Activated CD8-positive, alpha-beta T cell treated with anti-CD3 and anti-CD28 coated beads, Interleukin-2, amount 10 ng/mL, durations not matched to agents 7 days and 5 days (primary cell): ENCODE measurements at regions not wholly inside any gene's neighbourhood (a gene's known extent, or its start where the extent isn't known, plus 50 kb on each side); places are given as distances from the start of the nearest gene placed in this dataset.
"Not testable (repeated sequence)": the region's sequence is repeated elsewhere in the genome, so short reads cannot be mapped to it uniquely, and the experiment has no call there.

Experiments
- ATAC-seq: fragments of 150-1000 bp; cut with Tn5 transposase; one replicate; pipeline ENCODE4 v1.10.0; 2021; ENCODE audit warnings: moderate library complexity
- CTCF ChIA-PET: fragments of 350-600 bp; sonication (Branson Sonifier 250); formaldehyde crosslinking; loops from one replicate; lab custom pipeline; 2021; ENCODE audit warnings: antibody characterized with exemption; lab: Charles Lee
- POLR2A ChIA-PET: fragments of 350-600 bp; sonication (Branson Sonifier 250); formaldehyde crosslinking; loops from one replicate; lab custom pipeline; 2021; ENCODE audit warnings: antibody characterized with exemption; lab: Charles Lee
- DNase-seq: peaks from one replicate; pipeline ENCODE4 v3.0.0-alpha.2; 2020
- H3K27ac Mint-ChIP-seq: one replicate; pipeline ENCODE4 v1.8.0; 2021; ENCODE audit warnings: mild to moderate bottlenecking, mixed read lengths
- H3K27me3 Mint-ChIP-seq: one replicate; pipeline ENCODE4 v1.8.0; 2021; ENCODE audit warnings: low read depth, mixed read lengths
- H3K36me3 Mint-ChIP-seq: one replicate; pipeline ENCODE4 v1.8.0; 2021; ENCODE audit warnings: low read depth, mixed read lengths
- H3K4me1 Mint-ChIP-seq: one replicate; pipeline ENCODE4 v1.8.0; 2021; ENCODE audit warnings: low read depth, mixed read lengths
- H3K4me3 Mint-ChIP-seq: one replicate; pipeline ENCODE4 v1.8.0; 2021; ENCODE audit warnings: mild to moderate bottlenecking, mixed read lengths
- H3K9me3 Mint-ChIP-seq: one replicate; pipeline ENCODE4 v1.8.0; 2022; ENCODE audit warnings: mixed read lengths; ENCODE audit not compliant: insufficient read depth

GRCh38 chr3:176310641-176311040 lies 886.6 kb downstream of the TBL1XR1 start:
- DNase-seq (no peak), ATAC-seq (no peak)
- Mint-ChIP-seq H3K9me3 (no peaks in the 10 kb centered on the region), H3K4me1 (no peaks in the 10 kb centered on the region), H3K27me3 (no peaks in the 10 kb centered on the region), H3K27ac (no peak overlapping the region), H3K36me3 (no peaks in the 10 kb centered on the region), H3K4me3 (no peak overlapping the region)
- ChIA-PET CTCF (no interaction called here), POLR2A (no interaction called here)

DNA sequence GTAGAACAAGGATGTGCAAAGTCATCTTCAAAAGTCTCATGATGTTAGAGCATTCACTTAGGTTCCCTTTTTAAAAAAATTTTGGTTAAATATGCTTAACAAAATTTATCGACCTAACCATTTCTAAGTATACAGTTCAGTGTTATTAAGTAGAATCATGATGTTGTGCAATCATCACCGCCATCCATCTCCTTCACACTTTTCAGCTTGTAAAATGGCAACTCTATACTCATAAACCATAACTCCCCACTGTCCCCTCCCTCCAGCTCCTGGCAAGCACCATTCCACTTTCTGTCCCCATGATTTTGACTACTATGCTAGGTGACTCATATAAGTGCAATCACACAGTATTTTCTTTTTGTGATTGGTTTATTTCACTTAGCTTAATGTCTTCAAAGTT lies 895.0 kb downstream of the TBL1XR1 start:
- Mint-ChIP-seq H3K4me3 (no peak overlapping the region), H3K36me3 (no peaks in the 10 kb centered on the region), H3K27ac (no peak overlapping the region), H3K4me1 (no peaks in the 10 kb centered on the region), H3K9me3 (no peaks in the 10 kb centered on the region), H3K27me3 (no peaks in the 10 kb centered on the region)
- ATAC-seq: no peak
- POLR2A ChIA-PET: no interaction called here
- DNase-seq: no peak
- CTCF ChIA-PET: no interaction called here

DNA sequence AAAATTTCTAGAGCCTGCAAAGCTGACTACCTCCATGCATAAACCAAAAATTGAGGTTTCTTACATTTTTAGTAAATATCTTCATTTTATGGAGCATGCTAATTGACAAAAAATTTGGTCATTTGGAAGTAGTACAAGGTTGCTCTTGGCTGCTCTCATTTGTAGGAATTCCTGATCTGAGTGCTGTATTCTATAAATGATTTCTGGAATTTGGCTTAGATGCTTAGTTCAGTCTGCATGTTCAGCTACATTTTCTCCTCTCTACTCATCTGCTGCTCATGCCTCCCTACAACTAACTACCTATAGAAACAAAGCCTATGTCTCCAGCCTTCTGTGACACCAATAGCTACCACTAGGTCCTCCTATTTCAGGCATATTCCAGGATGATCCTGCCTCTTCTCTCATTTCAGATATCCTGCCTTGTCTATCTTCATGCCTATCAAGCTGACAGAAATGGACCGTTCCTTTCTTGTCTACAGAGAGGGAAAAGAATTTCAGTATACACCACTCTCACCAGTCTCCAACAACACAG lies 901.1 kb downstream of the TBL1XR1 start:
- Mint-ChIP-seq H3K36me3 (no peaks in the 10 kb centered on the region), H3K27ac (no peak overlapping the region), H3K9me3 (peaks cover 11% of the 10 kb centered on the region), H3K27me3 (no peaks in the 10 kb centered on the region), H3K4me1 (no peaks in the 10 kb centered on the region), H3K4me3 (no peak overlapping the region)
- ATAC-seq: no peak
- CTCF ChIA-PET: no interaction called here
- POLR2A ChIA-PET: no interaction called here
- DNase-seq: no peak

DNA sequence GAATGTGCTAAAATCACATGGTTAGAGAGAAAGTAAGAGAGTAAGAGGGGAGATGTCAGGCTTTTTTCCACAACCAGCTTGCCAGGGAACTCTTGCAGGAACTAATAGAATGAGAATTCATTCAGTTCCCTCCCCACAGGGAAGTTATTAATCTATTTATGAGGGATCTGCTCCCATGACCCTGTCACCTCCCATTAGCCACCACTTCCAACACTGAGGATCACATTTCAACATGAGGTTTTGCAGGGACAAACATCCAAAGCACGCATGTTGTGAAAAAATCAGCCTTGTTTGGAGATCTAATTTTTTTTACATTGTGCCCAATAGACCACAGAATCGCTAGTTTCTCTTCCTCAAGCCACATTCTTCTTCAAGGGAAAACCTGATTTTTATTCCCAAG lies 904.0 kb downstream of the TBL1XR1 start:
- Mint-ChIP-seq H3K9me3 (peaks cover 16% of the 10 kb centered on the region), H3K27ac (no peak overlapping the region), H3K4me3 (no peak overlapping the region), H3K36me3 (no peaks in the 10 kb centered on the region), H3K27me3 (no peaks in the 10 kb centered on the region), H3K4me1 (no peaks in the 10 kb centered on the region)
- POLR2A ChIA-PET: no interaction called here
- CTCF ChIA-PET: no interaction called here
- ATAC-seq: no peak
- DNase-seq: no peak

DNA sequence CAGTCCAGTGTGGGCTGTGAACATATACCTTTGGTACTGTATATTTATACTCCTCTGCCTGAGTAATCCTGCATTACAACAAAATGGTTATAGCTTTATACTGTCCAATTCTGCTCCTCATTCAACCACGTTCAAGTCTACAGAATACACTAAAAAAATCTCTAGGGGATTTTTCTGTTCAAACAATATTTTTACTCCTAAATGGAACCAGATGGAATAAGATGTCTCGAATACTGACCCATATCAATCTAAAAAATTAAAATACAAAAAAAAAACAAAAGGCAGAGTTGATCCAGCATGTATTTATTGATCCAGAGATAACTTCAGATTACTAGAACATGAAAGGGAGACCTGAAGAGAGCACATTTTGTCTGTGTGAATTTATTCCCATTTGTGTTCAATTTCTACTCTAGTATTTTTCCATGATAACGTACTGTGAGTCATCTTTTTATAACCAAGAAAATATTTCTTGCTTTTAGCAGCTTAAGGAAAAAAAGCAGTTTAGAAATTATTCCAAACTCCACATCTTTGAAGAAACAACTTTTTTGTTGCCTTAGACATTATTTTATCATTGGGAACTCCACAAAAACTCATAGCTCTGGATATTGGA lies 910.7 kb downstream of the TBL1XR1 start:
- POLR2A ChIA-PET: no interaction called here

DNA sequence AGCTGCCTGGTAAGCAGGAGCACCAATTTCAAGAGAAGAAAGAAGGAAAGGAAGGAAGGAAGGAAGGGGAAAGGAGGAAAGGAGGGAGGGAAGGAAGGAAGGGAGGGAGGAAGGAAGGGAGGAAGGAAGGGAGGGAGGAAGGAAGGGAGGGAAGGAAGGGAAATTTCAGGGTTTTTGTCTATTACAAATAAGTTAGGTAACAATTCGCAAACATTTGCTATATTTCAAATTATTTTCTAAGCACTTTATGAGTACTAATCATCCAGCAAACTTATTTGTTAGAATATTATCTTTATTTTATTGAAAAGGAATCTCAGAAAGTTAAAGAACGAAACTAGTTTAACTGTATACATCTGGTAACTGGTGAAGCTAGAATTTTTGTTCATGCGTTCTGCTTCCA lies 921.7 kb downstream of the TBL1XR1 start:
- ChIA-PET POLR2A (no interaction called here), CTCF (no interaction called here)
- no peak for ATAC-seq
- Mint-ChIP-seq H3K4me3 (no peak overlapping the region), H3K9me3 (peaks cover 5% of the 10 kb centered on the region), H3K27ac (no peak overlapping the region), H3K4me1 (no peaks in the 10 kb centered on the region), H3K27me3 (no peaks in the 10 kb centered on the region), H3K36me3 (no peaks in the 10 kb centered on the region)
- DNase-seq: no peak

More for the DNA sequence above, 910.7 kb downstream of the TBL1XR1 start:
- Mint-ChIP-seq H3K36me3 (no peaks in the 10 kb centered on the region), H3K4me3 (no peak overlapping the region), H3K9me3 (peaks cover 5% of the 10 kb centered on the region), H3K27ac (no peak overlapping the region), H3K27me3 (no peaks in the 10 kb centered on the region), H3K4me1 (no peaks in the 10 kb centered on the region)
- CTCF ChIA-PET: no interaction called here
- DNase-seq (no peak), ATAC-seq (no peak)

DNA sequence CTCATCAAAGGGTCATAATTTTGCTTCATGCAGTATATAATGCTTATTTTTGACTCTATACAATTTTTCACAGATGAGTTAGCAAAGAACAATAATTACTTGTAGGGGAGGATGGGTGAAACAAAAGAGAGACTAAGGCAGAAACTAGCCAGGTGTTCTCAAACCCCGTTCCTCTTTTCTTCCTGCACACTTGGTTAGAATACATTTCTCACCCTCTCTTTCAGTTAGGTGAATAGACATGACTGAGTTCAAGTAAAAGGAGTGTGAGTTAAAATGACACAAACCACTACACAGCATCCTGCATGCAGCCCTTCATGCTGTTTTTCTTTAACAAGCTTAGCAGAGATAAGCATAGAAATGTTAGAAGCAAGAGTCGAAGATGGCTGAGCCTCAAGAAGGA lies 922.2 kb downstream of the TBL1XR1 start:
- Mint-ChIP-seq H3K27ac (no peak overlapping the region), H3K27me3 (no peaks in the 10 kb centered on the region), H3K36me3 (no peaks in the 10 kb centered on the region), H3K4me3 (no peak overlapping the region), H3K9me3 (peaks cover 5% of the 10 kb centered on the region), H3K4me1 (no peaks in the 10 kb centered on the region)
- no peak for DNase-seq
- ChIA-PET CTCF (no interaction called here), POLR2A (no interaction called here)
- no peak for ATAC-seq

DNA sequence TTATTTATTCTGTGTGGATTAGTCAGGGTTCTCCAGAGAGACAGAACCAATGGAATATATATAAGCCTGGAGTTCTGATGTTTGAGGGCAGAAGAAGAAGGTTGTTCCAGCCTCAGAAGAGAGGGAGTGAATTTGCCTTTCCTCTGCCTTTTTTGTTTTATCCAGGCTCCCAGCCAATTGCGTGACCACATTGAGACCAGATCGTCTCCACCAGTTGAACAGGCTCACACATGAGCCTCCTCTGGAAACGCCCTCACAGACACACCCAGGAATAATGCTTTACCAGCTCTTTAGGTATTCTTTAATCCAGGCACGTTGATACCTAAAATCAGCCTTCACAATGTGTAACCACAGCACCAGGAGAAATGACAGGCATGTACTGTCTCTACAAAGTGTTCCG lies 923.1 kb downstream of the TBL1XR1 start:
- no peaks in the 10 kb centered on the region for H3K27me3 Mint-ChIP-seq
- H3K4me3 Mint-ChIP-seq: no peak overlapping the region
- ChIA-PET POLR2A (no interaction called here), CTCF (no interaction called here)
- no peaks in the 10 kb centered on the region for H3K4me1 Mint-ChIP-seq
- DNase-seq (no peak), ATAC-seq (no peak)
- H3K36me3 Mint-ChIP-seq: no peaks in the 10 kb centered on the region
- no peak overlapping the region for H3K27ac Mint-ChIP-seq
- peaks cover 5% of the 10 kb centered on the region for H3K9me3 Mint-ChIP-seq

- H3K9me3 Mint-ChIP-seq: peaks cover 19% of the 10 kb centered on the region
- DNase-seq: no peak
- no peak overlapping the region for H3K27ac Mint-ChIP-seq
- CTCF ChIA-PET: no interaction called here
- no peak for ATAC-seq
- POLR2A ChIA-PET: no interaction called here
- H3K4me1 Mint-ChIP-seq: no peaks in the 10 kb centered on the region
- H3K27me3 Mint-ChIP-seq: no peaks in the 10 kb centered on the region
- no peak overlapping the region for H3K4me3 Mint-ChIP-seq
- H3K36me3 Mint-ChIP-seq: no peaks in the 10 kb centered on the region
These were observed 935.2 kb downstream of the TBL1XR1 start for GRCh38 chr3:176262071-176262470.

- ChIA-PET CTCF (no interaction called here), POLR2A (no interaction called here)
- Mint-ChIP-seq H3K9me3 (peaks cover 11% of the 10 kb centered on the region), H3K27me3 (no peaks in the 10 kb centered on the region), H3K27ac (no peak overlapping the region), H3K4me1 (no peaks in the 10 kb centered on the region), H3K36me3 (no peaks in the 10 kb centered on the region), H3K4me3 (no peak overlapping the region)
- ATAC-seq: no peak
- DNase-seq: no peak
These were observed 950.1 kb downstream of the TBL1XR1 start for GRCh38 chr3:176247191-176247590.

DNA sequence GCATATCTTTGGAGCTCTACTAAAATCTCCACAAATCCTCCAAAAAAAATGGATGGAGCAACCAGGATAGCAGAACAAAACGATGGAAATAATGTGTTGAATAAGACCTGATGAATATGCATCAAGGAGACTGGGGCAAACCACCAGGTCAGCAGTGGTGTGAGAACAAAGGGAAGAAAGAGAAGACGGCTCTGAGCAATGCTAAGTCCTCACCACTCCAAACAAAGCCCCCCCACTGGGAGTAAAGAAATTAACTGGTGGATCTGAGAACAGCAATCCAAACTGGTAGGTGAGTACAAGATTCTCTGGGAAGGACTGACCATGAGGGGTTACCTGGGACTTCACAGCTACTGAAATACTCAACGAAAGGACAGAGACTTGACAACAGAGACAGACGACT lies 977.3 kb downstream of the TBL1XR1 start:
- no peak for ATAC-seq
- H3K27ac Mint-ChIP-seq: no peak overlapping the region
- ChIA-PET CTCF (no interaction called here), POLR2A (no interaction called here)
- no peaks in the 10 kb centered on the region for H3K4me1 Mint-ChIP-seq
- no peak for DNase-seq
- H3K4me3 Mint-ChIP-seq: no peak overlapping the region
- no peaks in the 10 kb centered on the region for H3K36me3 Mint-ChIP-seq
- H3K9me3 Mint-ChIP-seq: peaks cover 5% of the 10 kb centered on the region
- H3K27me3 Mint-ChIP-seq: no peaks in the 10 kb centered on the region

DNA sequence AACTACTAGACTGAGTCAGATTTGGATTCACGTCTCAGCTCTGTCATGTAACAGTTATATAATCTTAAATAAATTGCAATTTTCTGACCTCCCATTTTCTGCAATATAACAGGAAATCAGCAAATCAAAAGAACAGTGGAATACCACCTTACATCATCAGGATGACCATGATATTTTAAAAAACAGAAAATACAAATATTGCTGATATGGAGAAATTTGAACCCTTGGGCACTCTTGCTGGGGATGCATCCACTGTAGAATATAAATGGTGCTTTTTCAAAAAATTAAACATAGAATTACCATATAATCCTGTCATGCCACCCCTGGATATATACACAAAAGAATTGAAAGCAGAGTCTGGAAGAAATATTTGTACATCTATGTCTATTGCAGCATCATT lies 982.5 kb downstream of the TBL1XR1 start:
- no peaks in the 10 kb centered on the region for H3K4me1 Mint-ChIP-seq
- DNase-seq (no peak), ATAC-seq (no peak)
- H3K9me3 Mint-ChIP-seq: peaks cover 9% of the 10 kb centered on the region
- H3K36me3 Mint-ChIP-seq: no peaks in the 10 kb centered on the region
- no peaks in the 10 kb centered on the region for H3K27me3 Mint-ChIP-seq
- H3K4me3 Mint-ChIP-seq: no peak overlapping the region
- ChIA-PET CTCF (no interaction called here), POLR2A (no interaction called here)
- H3K27ac Mint-ChIP-seq: no peak overlapping the region

- POLR2A ChIA-PET, H3K4me3 Mint-ChIP-seq, H3K36me3 Mint-ChIP-seq, CTCF ChIA-PET, H3K27ac Mint-ChIP-seq, H3K9me3 Mint-ChIP-seq, DNase-seq, H3K4me1 Mint-ChIP-seq, H3K27me3 Mint-ChIP-seq, ATAC-seq: not testable (repeated sequence)
These were observed 984.0 kb downstream of the TBL1XR1 start for GRCh38 chr3:176213314-176213713.
